ENCODE measurements at regions not wholly inside any gene's neighbourhood (a gene's known extent, or its start where the extent isn't known, plus 50 kb on each side); places are given as distances from the start of the nearest gene placed in this dataset.

- DNase-seq = no peak
These were observed 304.1 kb downstream of the MCTP2 start for GRCh38 chr15:94535298-94536048.

- no peak for DNase-seq
These were observed 305.2 kb downstream of the MCTP2 start for GRCh38 chr15:94536549-94536948.

GRCh38 chr15:94538280-94538679 lies 306.9 kb downstream of the MCTP2 start:
- DNase-seq = no peak

- DNase-seq = no peak
These were observed 311.0 kb downstream of the MCTP2 start for GRCh38 chr15:94542391-94542790.

GRCh38 chr15:94546808-94547207 lies 315.4 kb downstream of the MCTP2 start:
- no peak for DNase-seq

- DNase-seq = no peak
These were observed 316.4 kb downstream of the MCTP2 start for GRCh38 chr15:94547711-94548110.

- no peak for DNase-seq
These were observed 324.6 kb downstream of the MCTP2 start for GRCh38 chr15:94555841-94556519.

- DNase-seq = no peak
These were observed 329.8 kb downstream of the MCTP2 start for GRCh38 chr15:94561036-94561689.

GRCh38 chr15:94563456-94563855 lies 332.1 kb downstream of the MCTP2 start:
- DNase-seq = no peak

- no peak for DNase-seq
These were observed 345.6 kb downstream of the MCTP2 start for GRCh38 chr15:94576889-94577533.

- DNase-seq = no peak
These were observed 347.9 kb downstream of the MCTP2 start for GRCh38 chr15:94579286-94579685.

- no peak for DNase-seq
These were observed 349.0 kb downstream of the MCTP2 start for GRCh38 chr15:94580211-94580885.

- DNase-seq = peak; percentile 7
These were observed 351.0 kb downstream of the MCTP2 start for GRCh38 chr15:94582368-94582767.

- no peak for DNase-seq
These were observed 353.5 kb downstream of the MCTP2 start for GRCh38 chr15:94584833-94585244.

GRCh38 chr15:94586099-94586498 lies 354.7 kb downstream of the MCTP2 start:
- DNase-seq = no peak

GRCh38 chr15:94587113-94587512 lies 355.8 kb downstream of the MCTP2 start:
- no peak for DNase-seq

- DNase-seq = no peak
These were observed 357.6 kb downstream of the MCTP2 start for GRCh38 chr15:94588993-94589392.

- DNase-seq = no peak
These were observed 361.1 kb downstream of the MCTP2 start for GRCh38 chr15:94592495-94592894.

GRCh38 chr15:94596707-94597106 lies 365.3 kb downstream of the MCTP2 start:
- DNase-seq = no peak

- DNase-seq = no peak
These were observed 369.1 kb downstream of the MCTP2 start for GRCh38 chr15:94600505-94600904.

- DNase-seq = no peak
These were observed 371.6 kb downstream of the MCTP2 start for GRCh38 chr15:94602754-94603470.

GRCh38 chr15:94606286-94606685 lies 374.9 kb downstream of the MCTP2 start:
- DNase-seq = no peak

Data from NCI-H774 (cell line).